ENCODE measurements at regions not wholly inside any gene's neighbourhood (a gene's known extent, or its start where the extent isn't known, plus 50 kb on each side); places are given as distances from the start of the nearest gene placed in this dataset.

- TF ChIP-seq, protein P1, sequence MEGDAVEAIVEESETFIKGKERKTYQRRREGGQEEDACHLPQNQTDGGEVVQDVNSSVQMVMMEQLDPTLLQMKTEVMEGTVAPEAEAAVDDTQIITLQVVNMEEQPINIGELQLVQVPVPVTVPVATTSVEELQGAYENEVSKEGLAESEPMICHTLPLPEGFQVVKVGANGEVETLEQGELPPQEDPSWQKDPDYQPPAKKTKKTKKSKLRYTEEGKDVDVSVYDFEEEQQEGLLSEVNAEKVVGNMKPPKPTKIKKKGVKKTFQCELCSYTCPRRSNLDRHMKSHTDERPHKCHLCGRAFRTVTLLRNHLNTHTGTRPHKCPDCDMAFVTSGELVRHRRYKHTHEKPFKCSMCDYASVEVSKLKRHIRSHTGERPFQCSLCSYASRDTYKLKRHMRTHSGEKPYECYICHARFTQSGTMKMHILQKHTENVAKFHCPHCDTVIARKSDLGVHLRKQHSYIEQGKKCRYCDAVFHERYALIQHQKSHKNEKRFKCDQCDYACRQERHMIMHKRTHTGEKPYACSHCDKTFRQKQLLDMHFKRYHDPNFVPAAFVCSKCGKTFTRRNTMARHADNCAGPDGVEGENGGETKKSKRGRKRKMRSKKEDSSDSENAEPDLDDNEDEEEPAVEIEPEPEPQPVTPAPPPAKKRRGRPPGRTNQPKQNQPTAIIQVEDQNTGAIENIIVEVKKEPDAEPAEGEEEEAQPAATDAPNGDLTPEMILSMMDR (IDR thresholded peaks at IDR 0.05) = no peak
- TF ChIP-seq POLR2AphosphoS5 (IDR thresholded peaks at IDR 0.05) = no peak
These were observed 497.9 kb upstream of the PCDH10 start for GRCh38 chr4:132651196-132651595.

Data from prostate gland (tissue), 2 donors.